Activated CD8-positive, alpha-beta T cell treated with anti-CD3 and anti-CD28 coated beads for 36 hours (primary cell): ENCODE measurements at regions not wholly inside any gene's neighbourhood (a gene's known extent, or its start where the extent isn't known, plus 50 kb on each side); places are given as distances from the start of the nearest gene placed in this dataset.

Experiments used
- ATAC-seq: fragments of 200-7000 bp; cut with Tn5 transposase; one replicate; pipeline ENCODE4 v1.10.0; 2021; ENCODE audit warnings: mild to moderate bottlenecking, moderate library complexity
- CTCF ChIA-PET: fragments of 350-600 bp; sonication (Branson Sonifier 250); formaldehyde crosslinking; loops from one replicate; lab custom pipeline; 2021; ENCODE audit warnings: antibody characterized with exemption; lab: Charles Lee
- POLR2A ChIA-PET: fragments of 350-600 bp; sonication (Branson Sonifier 250); formaldehyde crosslinking; loops from one replicate; lab custom pipeline; 2021; ENCODE audit warnings: antibody characterized with exemption; lab: Charles Lee
- DNase-seq: peaks from one replicate; pipeline ENCODE4 v3.0.0-alpha.2; 2020
- H3K27ac Mint-ChIP-seq: one replicate; pipeline ENCODE4 v1.8.0; 2021; ENCODE audit warnings: mild to moderate bottlenecking, mixed read lengths
- H3K27me3 Mint-ChIP-seq: one replicate; pipeline ENCODE4 v1.8.0; 2021; ENCODE audit warnings: mixed read lengths
- H3K36me3 Mint-ChIP-seq: one replicate; pipeline ENCODE4 v1.8.0; 2021; ENCODE audit warnings: low read depth, mixed read lengths
- H3K4me1 Mint-ChIP-seq: one replicate; pipeline ENCODE4 v1.8.0; 2021; ENCODE audit warnings: low read depth, mixed read lengths
- H3K4me3 Mint-ChIP-seq: one replicate; pipeline ENCODE4 v1.8.0; 2021; ENCODE audit warnings: mild to moderate bottlenecking, moderate library complexity, mixed read lengths
- H3K9me3 Mint-ChIP-seq: one replicate; pipeline ENCODE4 v1.8.0; 2021; ENCODE audit warnings: mixed read lengths
- intact Hi-C: fragments of 100-400 bp; cut with micrococcal nuclease; formaldehyde crosslinking; loops from one replicate; pipeline ENCODE4 v1.10.0; 2022
- TF ChIP-seq, protein P1 (sequence below): fragments of 200-600 bp; IDR thresholded peaks from one replicate; pipeline ENCODE4 v1.8.0; 2022; ENCODE audit warnings: antibody characterized with exemption, mild to moderate bottlenecking

DNA sequence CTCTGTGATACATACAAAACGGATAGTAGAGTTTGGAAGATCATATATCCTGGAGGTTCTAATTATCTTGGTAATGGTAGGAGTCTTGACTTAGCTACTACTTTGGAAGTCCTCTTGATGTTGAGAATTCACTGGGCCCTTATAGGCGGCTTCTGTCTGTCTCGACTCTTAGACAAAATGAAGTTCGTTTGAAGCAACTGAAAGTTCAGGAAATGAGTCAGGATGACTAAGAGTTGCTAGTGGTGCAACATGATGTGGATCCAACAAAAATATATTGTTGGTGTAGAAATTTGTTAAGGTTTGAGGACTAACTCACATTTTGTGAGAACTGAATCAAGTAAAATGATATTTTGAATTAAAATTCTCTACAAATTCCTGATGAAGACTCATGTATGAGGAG, 272.7 kb downstream of the AEBP2 start:
- intact Hi-C loops = loop anchor here (10.0 kb wide), 1 partner anchor 137 kb away; no protein-coding TSS in a partner anchor
- Mint-ChIP-seq H3K4me1 (peaks cover 5% of the 10 kb centered on the region), H3K27me3 (no peaks in the 10 kb centered on the region), H3K36me3 (no peaks in the 10 kb centered on the region), H3K27ac (no peak overlapping the region), H3K4me3 (no peak overlapping the region), H3K9me3 (peaks cover 16% of the 10 kb centered on the region)
- ATAC-seq = no peak
- ChIA-PET POLR2A (no interaction called here), CTCF (interaction anchor here (2.3 kb wide), 1 partner anchor 17 kb away, joined by 8 read pairs; no protein-coding TSS in a partner anchor)
- TF ChIP-seq, protein P1, sequence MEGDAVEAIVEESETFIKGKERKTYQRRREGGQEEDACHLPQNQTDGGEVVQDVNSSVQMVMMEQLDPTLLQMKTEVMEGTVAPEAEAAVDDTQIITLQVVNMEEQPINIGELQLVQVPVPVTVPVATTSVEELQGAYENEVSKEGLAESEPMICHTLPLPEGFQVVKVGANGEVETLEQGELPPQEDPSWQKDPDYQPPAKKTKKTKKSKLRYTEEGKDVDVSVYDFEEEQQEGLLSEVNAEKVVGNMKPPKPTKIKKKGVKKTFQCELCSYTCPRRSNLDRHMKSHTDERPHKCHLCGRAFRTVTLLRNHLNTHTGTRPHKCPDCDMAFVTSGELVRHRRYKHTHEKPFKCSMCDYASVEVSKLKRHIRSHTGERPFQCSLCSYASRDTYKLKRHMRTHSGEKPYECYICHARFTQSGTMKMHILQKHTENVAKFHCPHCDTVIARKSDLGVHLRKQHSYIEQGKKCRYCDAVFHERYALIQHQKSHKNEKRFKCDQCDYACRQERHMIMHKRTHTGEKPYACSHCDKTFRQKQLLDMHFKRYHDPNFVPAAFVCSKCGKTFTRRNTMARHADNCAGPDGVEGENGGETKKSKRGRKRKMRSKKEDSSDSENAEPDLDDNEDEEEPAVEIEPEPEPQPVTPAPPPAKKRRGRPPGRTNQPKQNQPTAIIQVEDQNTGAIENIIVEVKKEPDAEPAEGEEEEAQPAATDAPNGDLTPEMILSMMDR = no peak
- DNase-seq = no peak

DNA sequence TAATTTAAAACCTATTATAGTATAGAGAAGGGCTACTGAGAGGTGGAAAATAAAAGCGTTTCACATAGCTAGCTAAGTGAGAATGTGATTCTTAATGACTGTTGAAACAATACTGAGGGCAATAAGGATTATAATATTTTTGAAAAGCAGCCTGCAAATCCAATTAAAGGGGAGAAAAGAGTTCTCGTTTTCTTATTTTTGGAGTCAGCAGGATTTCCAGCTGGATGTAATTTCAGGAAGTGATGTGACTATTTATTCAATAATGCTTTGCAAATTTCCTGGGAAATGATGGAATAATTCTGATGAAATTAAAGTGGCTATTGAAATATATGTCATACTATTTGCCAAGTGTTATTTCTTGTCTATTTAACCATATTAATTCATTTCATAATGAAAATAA, 279.1 kb downstream of the AEBP2 start:
- Mint-ChIP-seq H3K9me3 (peaks cover 9% of the 10 kb centered on the region), H3K27me3 (no peaks in the 10 kb centered on the region), H3K36me3 (no peaks in the 10 kb centered on the region), H3K4me1 (peaks cover 4% of the 10 kb centered on the region), H3K27ac (no peak overlapping the region), H3K4me3 (no peak overlapping the region)
- intact Hi-C loops = loop anchor here (10.0 kb wide), 1 partner anchor 144 kb away; no protein-coding TSS in a partner anchor
- CTCF ChIA-PET = no interaction called here
- TF ChIP-seq, protein P1 = no peak
- POLR2A ChIA-PET = no interaction called here
- no peak for DNase-seq
- ATAC-seq = no peak

DNA sequence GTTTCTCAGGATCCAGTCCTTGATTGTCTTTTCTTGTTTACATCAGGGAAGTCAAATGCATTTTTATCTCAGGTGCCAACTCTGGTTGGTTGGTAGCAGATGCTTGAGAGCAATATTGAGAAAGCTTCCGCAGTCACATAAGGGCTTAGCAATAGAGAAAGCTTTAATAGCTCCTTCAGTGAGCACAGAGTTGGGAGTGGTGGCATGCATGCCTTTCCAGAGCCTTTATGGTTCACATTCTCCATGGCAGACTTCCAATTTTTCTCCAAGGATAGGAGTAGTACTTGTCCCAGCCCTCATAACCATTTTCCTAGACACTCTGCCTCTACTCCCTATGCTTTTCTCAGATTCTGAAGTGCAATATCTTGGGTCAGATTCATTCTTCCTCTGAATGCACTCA, 280.4 kb downstream of the AEBP2 start:
- intact Hi-C loops = loop anchor here (10.0 kb wide), 1 partner anchor 145 kb away; no protein-coding TSS in a partner anchor
- H3K27ac Mint-ChIP-seq = no peak overlapping the region
- DNase-seq (no peak), ATAC-seq (no peak)
- POLR2A ChIA-PET = no interaction called here
- TF ChIP-seq, protein P1 = no peak
- peaks cover 2% of the 10 kb centered on the region for H3K9me3 Mint-ChIP-seq
- CTCF ChIA-PET = no interaction called here
- no peak overlapping the region for H3K4me3 Mint-ChIP-seq
- no peaks in the 10 kb centered on the region for H3K36me3 Mint-ChIP-seq
- no peaks in the 10 kb centered on the region for H3K27me3 Mint-ChIP-seq
- H3K4me1 Mint-ChIP-seq = peaks cover 4% of the 10 kb centered on the region

DNA sequence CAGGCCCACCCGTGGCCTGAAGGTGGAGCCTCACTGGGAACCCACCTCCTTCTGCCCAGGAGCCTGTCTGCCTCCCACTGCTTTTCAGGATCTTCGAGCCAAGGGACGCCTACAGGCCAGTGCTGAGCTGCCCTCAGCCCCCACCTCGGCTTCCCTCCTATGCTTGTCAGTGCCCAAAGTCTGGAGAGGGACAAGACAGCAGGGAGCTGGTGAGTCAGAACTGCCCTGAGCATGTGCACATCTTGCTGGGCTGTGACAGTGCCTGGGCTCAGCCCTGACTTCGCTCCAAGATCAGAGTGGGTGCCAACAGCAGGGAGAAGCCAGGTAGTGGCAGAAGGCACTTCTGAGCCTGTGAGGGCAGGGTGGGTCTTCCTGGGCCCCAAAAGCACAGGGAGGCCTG, 286.8 kb downstream of the AEBP2 start:
- CTCF ChIA-PET = no interaction called here
- POLR2A ChIA-PET = no interaction called here
- Mint-ChIP-seq H3K27me3 (no peaks in the 10 kb centered on the region), H3K4me3 (no peak overlapping the region), H3K36me3 (peaks cover 2% of the 10 kb centered on the region), H3K27ac (no peak overlapping the region), H3K9me3 (peaks cover 4% of the 10 kb centered on the region), H3K4me1 (no peaks in the 10 kb centered on the region)
- no peak for ATAC-seq
- intact Hi-C loops = no loop called here
- no peak for DNase-seq
- TF ChIP-seq, protein P1 = no peak

DNA sequence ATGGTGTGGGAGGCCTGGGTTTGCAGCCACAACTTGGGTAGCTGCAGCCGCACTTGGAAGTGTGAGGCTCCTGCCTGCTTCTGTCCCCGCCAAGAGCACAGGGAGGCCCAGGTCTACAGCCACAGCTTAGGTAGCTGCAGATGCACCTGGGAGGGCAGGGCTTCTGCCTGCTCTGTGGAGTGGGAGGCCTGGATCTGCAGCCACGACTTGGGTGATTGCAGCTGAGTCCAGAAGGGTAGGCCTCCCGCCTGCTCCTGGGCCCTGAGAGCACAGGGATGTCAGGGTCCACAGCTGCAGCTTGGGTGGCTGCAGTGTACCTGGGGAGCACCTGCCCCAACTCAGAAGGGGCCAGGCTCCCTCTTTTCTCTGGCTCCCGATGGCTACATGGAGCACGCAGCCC, 287.3 kb downstream of the AEBP2 start:
- no peak for ATAC-seq
- no peak overlapping the region for H3K4me3 Mint-ChIP-seq
- H3K4me1 Mint-ChIP-seq = no peaks in the 10 kb centered on the region
- CTCF ChIA-PET = interaction anchor here (1.3 kb wide), 1 partner anchor 12 kb away, joined by 3 read pairs; no protein-coding TSS in a partner anchor
- peaks cover 4% of the 10 kb centered on the region for H3K9me3 Mint-ChIP-seq
- H3K36me3 Mint-ChIP-seq = peaks cover 2% of the 10 kb centered on the region
- intact Hi-C loops = no loop called here
- DNase-seq = no peak
- no peak overlapping the region for H3K27ac Mint-ChIP-seq
- TF ChIP-seq, protein P1 = no peak
- H3K27me3 Mint-ChIP-seq = no peaks in the 10 kb centered on the region
- POLR2A ChIA-PET = no interaction called here
